ENCODE measurements at regions not wholly inside any gene's neighbourhood (a gene's known extent, or its start where the extent isn't known, plus 50 kb on each side); places are given as distances from the start of the nearest gene placed in this dataset.

DNA sequence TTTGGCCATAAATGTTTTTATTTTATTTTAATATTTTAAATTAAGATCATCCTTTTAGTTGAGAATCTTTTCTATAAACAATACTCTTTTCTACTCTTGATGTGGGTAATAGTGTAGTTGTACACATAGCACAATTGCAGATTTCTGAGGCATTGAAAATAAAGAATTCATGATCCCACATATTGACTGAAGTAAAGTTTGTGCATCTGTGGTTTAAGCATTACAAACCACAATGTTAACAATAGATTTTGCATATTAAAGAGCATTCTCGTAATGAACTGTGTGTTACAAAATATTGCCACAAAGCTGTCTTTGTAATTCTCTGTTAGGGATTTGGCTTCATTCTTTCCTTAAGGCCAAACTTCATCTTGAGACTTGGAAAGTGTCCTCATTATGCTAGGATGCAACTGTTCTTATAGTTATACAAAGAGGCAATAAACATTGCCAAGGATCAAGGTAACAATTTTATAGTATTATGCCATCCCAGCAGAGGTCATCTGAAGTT lies 256.8 kb downstream of the OLFM3 start (continued):
- TF ChIP-seq NFE2L2 (conservative IDR thresholded peaks at IDR 0.05; ENCODE audit: low read length): no peak

DNA sequence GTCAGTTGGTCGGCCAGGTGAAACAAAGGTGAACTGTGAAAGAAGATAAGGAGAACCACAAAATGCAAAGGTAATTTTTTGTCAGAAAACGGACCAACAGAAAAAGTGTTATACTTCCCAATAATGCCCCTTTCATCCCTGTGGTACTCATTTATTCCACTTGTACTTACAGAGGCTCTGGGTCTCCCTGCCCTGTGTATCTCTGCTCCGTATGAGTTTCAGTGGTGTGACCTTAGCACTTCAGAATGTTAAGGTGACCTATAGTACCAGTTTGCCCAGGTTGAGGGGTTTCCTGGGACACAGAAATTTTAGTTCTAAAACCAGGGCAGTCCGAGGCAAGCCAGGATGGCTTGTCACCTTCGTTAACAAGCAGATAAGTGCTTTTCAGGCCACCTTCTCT lies 254.8 kb downstream of the OLFM3 start:
- TF ChIP-seq PHF8 (IDR thresholded peaks at IDR 0.05; ENCODE audit: borderline replicate concordance, low read depth) (no peak), FOSL2 (IDR thresholded peaks at IDR 0.05) (no peak), FOSL2 (CRISPR knock-in tag; IDR thresholded peaks at IDR 0.05) (no peak), TFCP2L1 (CRISPR knock-in tag; IDR thresholded peaks at IDR 0.05) (no peak), HOXB5 (CRISPR knock-in tag; IDR thresholded peaks at IDR 0.05) (no peak), NR3C1 (IDR thresholded peaks at IDR 0.05) (no peak), ZNF302 (CRISPR knock-in tag; IDR thresholded peaks at IDR 0.05) (no peak), SREBF2 (IDR thresholded peaks at IDR 0.05) (no peak), HEYL (CRISPR knock-in tag; IDR thresholded peaks at IDR 0.05) (no peak), BHLHE40 (IDR thresholded peaks at IDR 0.05; ENCODE audit: low read depth, low read length) (no peak), CBX2 (IDR thresholded peaks at IDR 0.05; ENCODE audit: borderline replicate concordance, low read depth) (no peak), CEBPB (IDR thresholded peaks at IDR 0.05) (no peak), RCOR1 (IDR thresholded peaks at IDR 0.05; ENCODE audit: low read depth, low read length) (no peak), CBX8 (IDR thresholded peaks at IDR 0.05) (no peak), MAFK (IDR thresholded peaks at IDR 0.05; ENCODE audit: partially characterized antibody) (no peak), ZC3H11A (IDR thresholded peaks at IDR 0.05) (no peak)
- TF ChIP-seq, protein P1, sequence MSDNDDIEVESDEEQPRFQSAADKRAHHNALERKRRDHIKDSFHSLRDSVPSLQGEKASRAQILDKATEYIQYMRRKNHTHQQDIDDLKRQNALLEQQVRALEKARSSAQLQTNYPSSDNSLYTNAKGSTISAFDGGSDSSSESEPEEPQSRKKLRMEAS (IDR thresholded peaks at IDR 0.05): no peak
- TF ChIP-seq, protein P2, sequence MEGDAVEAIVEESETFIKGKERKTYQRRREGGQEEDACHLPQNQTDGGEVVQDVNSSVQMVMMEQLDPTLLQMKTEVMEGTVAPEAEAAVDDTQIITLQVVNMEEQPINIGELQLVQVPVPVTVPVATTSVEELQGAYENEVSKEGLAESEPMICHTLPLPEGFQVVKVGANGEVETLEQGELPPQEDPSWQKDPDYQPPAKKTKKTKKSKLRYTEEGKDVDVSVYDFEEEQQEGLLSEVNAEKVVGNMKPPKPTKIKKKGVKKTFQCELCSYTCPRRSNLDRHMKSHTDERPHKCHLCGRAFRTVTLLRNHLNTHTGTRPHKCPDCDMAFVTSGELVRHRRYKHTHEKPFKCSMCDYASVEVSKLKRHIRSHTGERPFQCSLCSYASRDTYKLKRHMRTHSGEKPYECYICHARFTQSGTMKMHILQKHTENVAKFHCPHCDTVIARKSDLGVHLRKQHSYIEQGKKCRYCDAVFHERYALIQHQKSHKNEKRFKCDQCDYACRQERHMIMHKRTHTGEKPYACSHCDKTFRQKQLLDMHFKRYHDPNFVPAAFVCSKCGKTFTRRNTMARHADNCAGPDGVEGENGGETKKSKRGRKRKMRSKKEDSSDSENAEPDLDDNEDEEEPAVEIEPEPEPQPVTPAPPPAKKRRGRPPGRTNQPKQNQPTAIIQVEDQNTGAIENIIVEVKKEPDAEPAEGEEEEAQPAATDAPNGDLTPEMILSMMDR (IDR thresholded peaks at IDR 0.05): no peak
- TF ChIP-seq, protein P3, sequence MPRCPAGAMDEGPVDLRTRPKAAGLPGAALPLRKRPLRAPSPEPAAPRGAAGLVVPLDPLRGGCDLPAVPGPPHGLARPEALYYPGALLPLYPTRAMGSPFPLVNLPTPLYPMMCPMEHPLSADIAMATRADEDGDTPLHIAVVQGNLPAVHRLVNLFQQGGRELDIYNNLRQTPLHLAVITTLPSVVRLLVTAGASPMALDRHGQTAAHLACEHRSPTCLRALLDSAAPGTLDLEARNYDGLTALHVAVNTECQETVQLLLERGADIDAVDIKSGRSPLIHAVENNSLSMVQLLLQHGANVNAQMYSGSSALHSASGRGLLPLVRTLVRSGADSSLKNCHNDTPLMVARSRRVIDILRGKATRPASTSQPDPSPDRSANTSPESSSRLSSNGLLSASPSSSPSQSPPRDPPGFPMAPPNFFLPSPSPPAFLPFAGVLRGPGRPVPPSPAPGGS (IDR thresholded peaks at IDR 0.05): no peak
- TF ChIP-seq, protein P4, sequence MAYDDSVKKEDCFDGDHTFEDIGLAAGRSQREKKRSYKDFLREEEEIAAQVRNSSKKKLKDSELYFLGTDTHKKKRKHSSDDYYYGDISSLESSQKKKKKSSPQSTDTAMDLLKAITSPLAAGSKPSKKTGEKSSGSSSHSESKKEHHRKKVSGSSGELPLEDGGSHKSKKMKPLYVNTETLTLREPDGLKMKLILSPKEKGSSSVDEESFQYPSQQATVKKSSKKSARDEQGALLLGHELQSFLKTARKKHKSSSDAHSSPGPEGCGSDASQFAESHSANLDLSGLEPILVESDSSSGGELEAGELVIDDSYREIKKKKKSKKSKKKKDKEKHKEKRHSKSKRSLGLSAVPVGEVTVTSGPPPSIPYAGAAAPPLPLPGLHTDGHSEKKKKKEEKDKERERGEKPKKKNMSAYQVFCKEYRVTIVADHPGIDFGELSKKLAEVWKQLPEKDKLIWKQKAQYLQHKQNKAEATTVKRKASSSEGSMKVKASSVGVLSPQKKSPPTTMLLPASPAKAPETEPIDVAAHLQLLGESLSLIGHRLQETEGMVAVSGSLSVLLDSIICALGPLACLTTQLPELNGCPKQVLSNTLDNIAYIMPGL (CRISPR knock-in tag; IDR thresholded peaks at IDR 0.05; ENCODE audit: borderline replicate concordance): no peak
- TF ChIP-seq, protein P5, sequence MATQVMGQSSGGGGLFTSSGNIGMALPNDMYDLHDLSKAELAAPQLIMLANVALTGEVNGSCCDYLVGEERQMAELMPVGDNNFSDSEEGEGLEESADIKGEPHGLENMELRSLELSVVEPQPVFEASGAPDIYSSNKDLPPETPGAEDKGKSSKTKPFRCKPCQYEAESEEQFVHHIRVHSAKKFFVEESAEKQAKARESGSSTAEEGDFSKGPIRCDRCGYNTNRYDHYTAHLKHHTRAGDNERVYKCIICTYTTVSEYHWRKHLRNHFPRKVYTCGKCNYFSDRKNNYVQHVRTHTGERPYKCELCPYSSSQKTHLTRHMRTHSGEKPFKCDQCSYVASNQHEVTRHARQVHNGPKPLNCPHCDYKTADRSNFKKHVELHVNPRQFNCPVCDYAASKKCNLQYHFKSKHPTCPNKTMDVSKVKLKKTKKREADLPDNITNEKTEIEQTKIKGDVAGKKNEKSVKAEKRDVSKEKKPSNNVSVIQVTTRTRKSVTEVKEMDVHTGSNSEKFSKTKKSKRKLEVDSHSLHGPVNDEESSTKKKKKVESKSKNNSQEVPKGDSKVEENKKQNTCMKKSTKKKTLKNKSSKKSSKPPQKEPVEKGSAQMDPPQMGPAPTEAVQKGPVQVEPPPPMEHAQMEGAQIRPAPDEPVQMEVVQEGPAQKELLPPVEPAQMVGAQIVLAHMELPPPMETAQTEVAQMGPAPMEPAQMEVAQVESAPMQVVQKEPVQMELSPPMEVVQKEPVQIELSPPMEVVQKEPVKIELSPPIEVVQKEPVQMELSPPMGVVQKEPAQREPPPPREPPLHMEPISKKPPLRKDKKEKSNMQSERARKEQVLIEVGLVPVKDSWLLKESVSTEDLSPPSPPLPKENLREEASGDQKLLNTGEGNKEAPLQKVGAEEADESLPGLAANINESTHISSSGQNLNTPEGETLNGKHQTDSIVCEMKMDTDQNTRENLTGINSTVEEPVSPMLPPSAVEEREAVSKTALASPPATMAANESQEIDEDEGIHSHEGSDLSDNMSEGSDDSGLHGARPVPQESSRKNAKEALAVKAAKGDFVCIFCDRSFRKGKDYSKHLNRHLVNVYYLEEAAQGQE (IDR thresholded peaks at IDR 0.05): no peak
- 7% methylated on average over 5 of the region's 5 CpGs for WGBS (ENCODE audit: missing lambda C conversion rate)
- Histone ChIP-seq H3K4me1 (no peaks in the 10 kb centered on the region), H3K4me3 (no peak overlapping the region), H3K4me2 (no peak overlapping the region), H3K27ac (no peak overlapping the region), H3K9me3 (no peaks in the 10 kb centered on the region)
- no peak for ATAC-seq
- CTCF ChIA-PET: interaction anchor here (0.7 kb wide), 1 partner anchor 13 kb away, joined by 3 read pairs; no protein-coding TSS in a partner anchor
- DNase-seq (ENCODE audit: low read depth in 1 of 2, low spot score in 1 of 2): no peak
- POLR2A ChIA-PET: no interaction called here
- no peak for FAIRE-seq

Data from A549 (cell line).